CD8-positive, alpha-beta memory T cell (primary cell): ENCODE measurements at regions not wholly inside any gene's neighbourhood (a gene's known extent, or its start where the extent isn't known, plus 50 kb on each side); places are given as distances from the start of the nearest gene placed in this dataset.

Experiments used
- CTCF ChIA-PET: fragments of 350-600 bp; sonication (Branson Sonifier 250); formaldehyde crosslinking; loops from one replicate; lab custom pipeline; 2021; ENCODE audit warnings: antibody characterized with exemption; lab: Charles Lee
- POLR2A ChIA-PET: fragments of 350-600 bp; sonication (Branson Sonifier 250); formaldehyde crosslinking; loops from one replicate; lab custom pipeline; 2021; ENCODE audit warnings: antibody characterized with exemption; lab: Charles Lee
- DNase-seq, 5 donors: peaks; one replicate each; pipeline versions ENCODE4 v3.0.0 to v3.0.0-alpha.2; 2020 to 2022; ENCODE audit warnings: mixed read lengths in 1 of 5
- H3K27ac ChIP-seq: one replicate; pipeline ENCODE4 v1.7.0; 2013; ENCODE audit warnings: low read depth, mild to moderate bottlenecking, low read length, moderate library complexity
- H3K27me3 ChIP-seq: 2 replicates; pipeline ENCODE4 v1.7.0; 2013; ENCODE audit warnings: low read length, mild to moderate bottlenecking; ENCODE audit not compliant: insufficient read depth, poor library complexity, severe bottlenecking
- H3K36me3 ChIP-seq: 2 replicates; pipeline ENCODE4 v1.7.0; 2013; ENCODE audit warnings: mild to moderate bottlenecking, low read length, moderate library complexity; ENCODE audit not compliant: insufficient read depth
- H3K4me1 ChIP-seq: 2 replicates; pipeline ENCODE4 v1.7.0; 2013; ENCODE audit warnings: mild to moderate bottlenecking, low read length, moderate library complexity; ENCODE audit not compliant: insufficient read depth
- H3K4me3 ChIP-seq: 2 replicates; pipeline ENCODE4 v1.7.0; 2013; ENCODE audit warnings: mild to moderate bottlenecking, low read length
- H3K9me3 ChIP-seq: 2 replicates; pipeline ENCODE4 v1.7.0; 2013; ENCODE audit warnings: mild to moderate bottlenecking, low read length
- H3K27ac Mint-ChIP-seq, 8 donors: one replicate each; pipeline ENCODE4 v1.8.0; 2020 to 2021; ENCODE audit warnings: mixed read lengths in 8 of 8, mild to moderate bottlenecking in 6 of 8, inconsistent platforms in 3 of 8, moderate library complexity in 3 of 8
- H3K27me3 Mint-ChIP-seq, 2 donors: one replicate each; pipeline ENCODE4 v1.8.0; 2020 to 2021; ENCODE audit warnings: mixed read lengths in 2 of 2, mild to moderate bottlenecking in 1 of 2, moderate library complexity in 1 of 2
- H3K36me3 Mint-ChIP-seq, 3 donors: one replicate each; pipeline ENCODE4 v1.8.0; 2020 to 2021; ENCODE audit warnings: mixed read lengths in 3 of 3, inconsistent platforms in 1 of 3, mild to moderate bottlenecking in 1 of 3
- H3K4me1 Mint-ChIP-seq, 3 donors: one replicate each; pipeline ENCODE4 v1.8.0; 2020 to 2021; ENCODE audit warnings: mixed read lengths in 3 of 3, inconsistent platforms in 1 of 3, mild to moderate bottlenecking in 1 of 3
- H3K4me3 Mint-ChIP-seq, 7 donors: one replicate each; pipeline ENCODE4 v1.8.0; 2020 to 2021; ENCODE audit warnings: mixed read lengths in 7 of 7, mild to moderate bottlenecking in 6 of 7, moderate library complexity in 4 of 7, inconsistent platforms in 2 of 7
- H3K9me3 Mint-ChIP-seq, 5 donors: one replicate each; pipeline ENCODE4 v1.8.0; 2020 to 2022; ENCODE audit warnings: mixed read lengths in 5 of 5, mild to moderate bottlenecking in 3 of 5, moderate library complexity in 2 of 5, inconsistent platforms in 1 of 5

DNA sequence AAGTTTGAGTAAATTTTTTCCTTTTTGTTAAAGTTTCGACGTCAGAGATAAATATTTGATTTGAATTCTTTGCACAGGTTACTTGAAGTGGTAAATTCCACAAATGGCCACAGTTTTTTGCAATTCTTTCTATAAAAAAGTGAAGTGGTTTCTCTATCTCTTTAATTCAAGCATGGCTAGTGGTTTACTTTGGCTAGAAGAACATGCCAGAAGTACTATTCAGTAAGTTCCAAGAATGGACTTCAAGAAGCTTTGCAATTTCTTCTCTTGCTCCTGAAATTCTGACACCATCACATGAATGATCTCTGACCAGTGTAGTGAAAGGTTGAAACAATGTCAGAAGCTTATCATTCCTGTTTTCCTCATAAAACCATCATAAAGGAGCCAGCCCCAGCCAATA is 55.7 kb upstream of the RNPC3 start:
- POLR2A ChIA-PET: no interaction called here
- H3K36me3 Mint-ChIP-seq: no peaks in the 10 kb centered on the region
- H3K4me3 ChIP-seq: no peak overlapping the region
- H3K4me1 ChIP-seq: no peaks in the 10 kb centered on the region
- CTCF ChIA-PET: interaction anchor here (1.0 kb wide), 1 partner anchor 9 kb away, joined by 3 read pairs; no protein-coding TSS in a partner anchor
- no peak overlapping the region for H3K4me3 Mint-ChIP-seq
- H3K27ac Mint-ChIP-seq: no peak overlapping the region
- H3K27me3 Mint-ChIP-seq: peaks cover 2 to 5% of the 10 kb centered on the region in 2 donors
- no peaks in the 10 kb centered on the region for H3K4me1 Mint-ChIP-seq
- H3K36me3 ChIP-seq: no peaks in the 10 kb centered on the region
- no peaks in the 10 kb centered on the region for H3K27me3 ChIP-seq
- no peak overlapping the region for H3K27ac ChIP-seq
- H3K9me3 Mint-ChIP-seq: no peaks in the 10 kb centered on the region
- H3K9me3 ChIP-seq: no peaks in the 10 kb centered on the region
- no peak for DNase-seq

GRCh38 chr1:103467100-103467499 is 58.4 kb upstream of the RNPC3 start:
- H3K36me3 ChIP-seq: no peaks in the 10 kb centered on the region
- Mint-ChIP-seq H3K27ac (no peak overlapping the region), H3K36me3 (no peaks in the 10 kb centered on the region), H3K9me3 (peaks cover 0 to 2% (median 0%) of the 10 kb centered on the region in 5 donors), H3K4me1 (no peaks in the 10 kb centered on the region), H3K4me3 (no peak overlapping the region), H3K27me3 (peaks cover 3 to 5% of the 10 kb centered on the region in 2 donors)
- no peaks in the 10 kb centered on the region for H3K9me3 ChIP-seq
- no peak for DNase-seq
- POLR2A ChIA-PET: no interaction called here
- H3K4me3 ChIP-seq: no peak overlapping the region
- H3K4me1 ChIP-seq: no peaks in the 10 kb centered on the region
- CTCF ChIA-PET: no interaction called here
- H3K27me3 ChIP-seq: no peaks in the 10 kb centered on the region
- no peak overlapping the region for H3K27ac ChIP-seq

DNA sequence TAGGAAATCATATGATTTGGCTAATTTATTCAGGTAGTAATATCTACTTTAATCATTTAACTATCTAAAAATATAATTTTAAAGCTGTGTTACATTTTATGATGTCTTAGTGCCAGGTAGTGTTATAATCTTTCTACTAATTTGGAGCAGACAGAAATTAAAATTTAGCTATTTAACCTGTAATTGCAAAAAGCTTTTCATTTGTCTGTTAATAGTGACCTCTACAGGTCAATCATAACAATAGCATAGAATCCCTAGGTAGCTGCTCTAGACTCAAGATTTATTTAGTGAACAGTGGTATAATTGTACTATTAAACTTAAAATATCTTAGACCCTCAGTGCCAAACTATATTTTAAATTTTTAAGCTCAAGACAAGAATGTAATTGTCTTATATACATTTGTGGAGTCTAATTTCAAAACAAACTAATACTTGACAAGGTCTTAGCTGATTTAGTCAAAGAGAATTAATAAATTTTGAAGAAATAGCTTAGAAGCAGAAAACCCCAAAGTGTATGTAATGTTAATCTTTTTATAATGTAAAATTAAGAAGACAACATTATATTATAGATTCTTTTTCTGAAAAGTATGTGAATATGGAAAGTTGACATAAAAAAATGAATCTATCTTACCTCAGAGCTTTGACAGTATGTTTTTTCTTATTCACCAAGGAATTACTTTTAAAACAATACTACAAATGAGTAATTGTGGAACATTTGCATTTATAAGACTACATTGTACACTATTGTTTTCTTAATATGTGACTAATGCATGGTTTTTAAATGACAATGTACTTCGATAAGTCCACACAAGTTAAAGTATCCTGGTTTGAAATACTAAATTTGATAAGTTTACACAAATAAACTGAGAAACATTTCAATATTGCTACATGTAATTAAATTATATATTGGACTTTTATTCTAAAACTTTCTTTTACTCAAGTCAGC is 64.1 kb upstream of the RNPC3 start:
- Histone ChIP-seq H3K9me3 (no peaks in the 10 kb centered on the region), H3K27me3 (no peaks in the 10 kb centered on the region), H3K27ac (no peak overlapping the region), H3K4me1 (no peaks in the 10 kb centered on the region), H3K4me3 (no peak overlapping the region), H3K36me3 (no peaks in the 10 kb centered on the region)
- Mint-ChIP-seq H3K4me1 (no peaks in the 10 kb centered on the region), H3K36me3 (no peaks in the 10 kb centered on the region), H3K4me3 (no peak overlapping the region), H3K9me3 (peaks cover 0 to 2% (median 0%) of the 10 kb centered on the region in 5 donors), H3K27ac (no peak overlapping the region), H3K27me3 (peaks cover 0 to 2% of the 10 kb centered on the region in 2 donors)
- ChIA-PET CTCF (interaction anchor here (1.1 kb wide), 1 partner anchor 9 kb away, joined by 3 read pairs; no protein-coding TSS in a partner anchor), POLR2A (no interaction called here)
- no peak for DNase-seq

DNA sequence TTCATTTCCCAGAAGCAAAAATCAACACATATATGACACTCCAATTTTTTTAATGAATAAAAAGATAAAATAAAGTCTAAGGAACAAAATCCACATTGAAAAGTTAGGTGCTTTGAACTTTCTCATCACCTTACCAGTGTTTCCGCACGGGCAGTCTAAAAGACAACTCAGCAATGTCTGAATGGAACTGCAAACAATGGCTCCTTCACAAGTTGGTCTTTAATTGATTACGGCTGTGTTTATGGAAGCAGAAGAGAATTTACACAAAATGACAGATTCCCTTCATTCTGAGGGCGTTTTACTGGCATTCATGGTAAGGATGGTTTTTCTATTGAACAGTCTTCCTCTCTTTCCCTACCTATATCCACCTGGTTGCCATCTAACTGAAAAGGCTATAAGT is 65.0 kb upstream of the RNPC3 start:
- Mint-ChIP-seq H3K36me3 (no peaks in the 10 kb centered on the region), H3K27ac (no peak overlapping the region), H3K4me3 (no peak overlapping the region), H3K4me1 (no peaks in the 10 kb centered on the region), H3K27me3 (peaks cover 0 to 2% of the 10 kb centered on the region in 2 donors), H3K9me3 (peaks cover 0 to 2% (median 0%) of the 10 kb centered on the region in 5 donors)
- Histone ChIP-seq H3K36me3 (no peaks in the 10 kb centered on the region), H3K4me1 (no peaks in the 10 kb centered on the region), H3K4me3 (no peak overlapping the region), H3K27me3 (no peaks in the 10 kb centered on the region), H3K9me3 (no peaks in the 10 kb centered on the region), H3K27ac (no peak overlapping the region)
- DNase-seq: no peak
- ChIA-PET CTCF (interaction anchor here (1.1 kb wide), 1 partner anchor 9 kb away, joined by 3 read pairs; no protein-coding TSS in a partner anchor), POLR2A (no interaction called here)

DNA sequence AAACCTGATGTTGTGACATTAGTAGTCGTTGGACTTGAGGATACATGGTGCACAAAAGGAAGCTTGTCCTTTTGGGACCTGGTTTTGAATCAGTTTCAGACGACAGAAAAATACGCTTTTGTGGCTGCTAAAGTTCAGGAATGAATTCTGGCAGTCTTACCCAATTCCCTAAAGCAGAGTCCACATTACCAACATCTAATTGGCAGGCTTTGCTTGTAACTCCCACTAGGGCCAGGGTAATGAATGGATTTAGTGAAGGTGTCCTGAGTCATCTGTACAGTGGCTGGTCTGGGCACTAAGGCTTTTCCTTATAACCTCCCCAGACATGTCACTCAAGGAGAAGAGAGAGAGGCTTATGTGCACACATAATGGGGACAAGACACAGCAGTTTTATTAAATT is 66.2 kb upstream of the RNPC3 start:
- no peaks in the 10 kb centered on the region for H3K4me1 Mint-ChIP-seq
- no peaks in the 10 kb centered on the region for H3K27me3 ChIP-seq
- H3K4me3 Mint-ChIP-seq: no peak overlapping the region
- CTCF ChIA-PET: no interaction called here
- no peak overlapping the region for H3K27ac ChIP-seq
- H3K27ac Mint-ChIP-seq: no peak overlapping the region
- no peak for DNase-seq
- no peaks in the 10 kb centered on the region for H3K36me3 Mint-ChIP-seq
- H3K9me3 Mint-ChIP-seq: peaks cover 0 to under 1% (median 0%) of the 10 kb centered on the region in 5 donors
- POLR2A ChIA-PET: no interaction called here
- no peak overlapping the region for H3K4me3 ChIP-seq
- peaks cover 0 to under 1% of the 10 kb centered on the region in 2 donors for H3K27me3 Mint-ChIP-seq
- H3K4me1 ChIP-seq: no peaks in the 10 kb centered on the region
- no peaks in the 10 kb centered on the region for H3K9me3 ChIP-seq
- H3K36me3 ChIP-seq: no peaks in the 10 kb centered on the region

- DNase-seq: no peak
- H3K4me3 ChIP-seq: no peak overlapping the region
- Mint-ChIP-seq H3K27ac (peak overlapping the region in 1 of 8 donors; percentile 29), H3K4me3 (no peak overlapping the region), H3K4me1 (no peaks in the 10 kb centered on the region), H3K9me3 (no peaks in the 10 kb centered on the region), H3K27me3 (no peaks in the 10 kb centered on the region), H3K36me3 (no peaks in the 10 kb centered on the region)
- H3K4me1 ChIP-seq: no peaks in the 10 kb centered on the region
- ChIA-PET POLR2A (no interaction called here), CTCF (no interaction called here)
- no peak overlapping the region for H3K27ac ChIP-seq
- no peaks in the 10 kb centered on the region for H3K36me3 ChIP-seq
- H3K9me3 ChIP-seq: no peaks in the 10 kb centered on the region
- H3K27me3 ChIP-seq: no peaks in the 10 kb centered on the region
Measured at GRCh38 chr1:103457886-103458455, 67.5 kb upstream of the RNPC3 start.

GRCh38 chr1:103448560-103448959 is 76.9 kb upstream of the RNPC3 start:
- no peaks in the 10 kb centered on the region for H3K36me3 ChIP-seq
- DNase-seq: no peak
- no peak overlapping the region for H3K27ac Mint-ChIP-seq
- no peak overlapping the region for H3K27ac ChIP-seq
- ChIA-PET CTCF (no interaction called here), POLR2A (no interaction called here)
- H3K27me3 ChIP-seq: no peaks in the 10 kb centered on the region
- H3K4me1 ChIP-seq: no peaks in the 10 kb centered on the region
- no peaks in the 10 kb centered on the region for H3K36me3 Mint-ChIP-seq
- H3K4me3 ChIP-seq: no peak overlapping the region
- peaks cover 0 to 2% (median 0%) of the 10 kb centered on the region in 5 donors for H3K9me3 Mint-ChIP-seq
- H3K27me3 Mint-ChIP-seq: no peaks in the 10 kb centered on the region
- H3K4me3 Mint-ChIP-seq: no peak overlapping the region
- H3K4me1 Mint-ChIP-seq: no peaks in the 10 kb centered on the region
- no peaks in the 10 kb centered on the region for H3K9me3 ChIP-seq

- H3K36me3 Mint-ChIP-seq: no peaks in the 10 kb centered on the region
Measured at GRCh38 chr1:103447471-103447870, 78.0 kb upstream of the RNPC3 start.

More at GRCh38 chr1:103447471-103447870, 78.0 kb upstream of the RNPC3 start:
- H3K27me3 ChIP-seq: no peaks in the 10 kb centered on the region
- no peaks in the 10 kb centered on the region for H3K36me3 ChIP-seq
- no peaks in the 10 kb centered on the region for H3K9me3 ChIP-seq
- no peak overlapping the region for H3K4me3 ChIP-seq
- DNase-seq: no peak
- no peaks in the 10 kb centered on the region for H3K4me1 Mint-ChIP-seq
- H3K4me3 Mint-ChIP-seq: no peak overlapping the region
- no peaks in the 10 kb centered on the region for H3K27me3 Mint-ChIP-seq
- H3K27ac ChIP-seq: no peak overlapping the region
- ChIA-PET CTCF (no interaction called here), POLR2A (no interaction called here)
- no peaks in the 10 kb centered on the region for H3K4me1 ChIP-seq
- H3K27ac Mint-ChIP-seq: no peak overlapping the region
- peaks cover 0 to 2% (median 0%) of the 10 kb centered on the region in 5 donors for H3K9me3 Mint-ChIP-seq
